ENCODE measurements at regions not wholly inside any gene's neighbourhood (a gene's known extent, or its start where the extent isn't known, plus 50 kb on each side); places are given as distances from the start of the nearest gene placed in this dataset.

- no peak for DNase-seq (ENCODE audit: low read depth)
These were observed 128.7 kb upstream of the SLC10A2 start for GRCh38 chr13:103194871-103195270.

- no peak for DNase-seq (ENCODE audit: low read depth)
These were observed 126.4 kb upstream of the SLC10A2 start for GRCh38 chr13:103192511-103193135.

- DNase-seq (ENCODE audit: low read depth), result no peak
These were observed 124.6 kb upstream of the SLC10A2 start for GRCh38 chr13:103190841-103191240.

- DNase-seq (ENCODE audit: low read depth), result no peak
These were observed 122.6 kb upstream of the SLC10A2 start for GRCh38 chr13:103188713-103189326.

- DNase-seq (ENCODE audit: low read depth), result no peak
These were observed 121.5 kb upstream of the SLC10A2 start for GRCh38 chr13:103187721-103188156.

GRCh38 chr13:103184413-103184812, 118.2 kb upstream of the SLC10A2 start:
- DNase-seq (ENCODE audit: low read depth), result no peak

GRCh38 chr13:103178986-103179943, 113.0 kb upstream of the SLC10A2 start:
- no peak for DNase-seq (ENCODE audit: low read depth)

GRCh38 chr13:103174966-103175365, 108.7 kb upstream of the SLC10A2 start:
- DNase-seq (ENCODE audit: low read depth), result no peak

- DNase-seq (ENCODE audit: low read depth), result no peak
These were observed 102.8 kb upstream of the SLC10A2 start for GRCh38 chr13:103168901-103169508.

- DNase-seq (ENCODE audit: low read depth), result no peak
These were observed 98.0 kb upstream of the SLC10A2 start for GRCh38 chr13:103164251-103164650.

GRCh38 chr13:103161476-103161875, 95.3 kb upstream of the SLC10A2 start:
- DNase-seq (ENCODE audit: low read depth), result no peak

- DNase-seq (ENCODE audit: low read depth), result no peak
These were observed 91.4 kb upstream of the SLC10A2 start for GRCh38 chr13:103157434-103158145.

- DNase-seq (ENCODE audit: low read depth), result no peak
These were observed 90.8 kb upstream of the SLC10A2 start for GRCh38 chr13:103157016-103157415.

GRCh38 chr13:103156346-103156998, 90.3 kb upstream of the SLC10A2 start:
- no peak for DNase-seq (ENCODE audit: low read depth)

GRCh38 chr13:103153466-103153865, 87.2 kb upstream of the SLC10A2 start:
- no peak for DNase-seq (ENCODE audit: low read depth)

- DNase-seq (ENCODE audit: low read depth), result no peak
These were observed 81.7 kb upstream of the SLC10A2 start for GRCh38 chr13:103147961-103148360.

- DNase-seq (ENCODE audit: low read depth), result no peak
These were observed 79.2 kb upstream of the SLC10A2 start for GRCh38 chr13:103145442-103145841.

GRCh38 chr13:103143432-103143831, 77.2 kb upstream of the SLC10A2 start:
- no peak for DNase-seq (ENCODE audit: low read depth)

- no peak for DNase-seq (ENCODE audit: low read depth)
These were observed 75.9 kb upstream of the SLC10A2 start for GRCh38 chr13:103142151-103142550.

GRCh38 chr13:103140001-103140671, 73.9 kb upstream of the SLC10A2 start:
- DNase-seq (ENCODE audit: low read depth), result no peak

- DNase-seq (ENCODE audit: low read depth), result no peak
These were observed 68.1 kb upstream of the SLC10A2 start for GRCh38 chr13:103134271-103134670.

Measured in activated gamma-delta T cell treated with anti-CD3 and anti-CD28 coated beads, Interleukin-2, amount 50 U/mL, for 16 hours (primary cell).